ENCODE measurements at regions not wholly inside any gene's neighbourhood (a gene's known extent, or its start where the extent isn't known, plus 50 kb on each side); places are given as distances from the start of the nearest gene placed in this dataset.

DNA sequence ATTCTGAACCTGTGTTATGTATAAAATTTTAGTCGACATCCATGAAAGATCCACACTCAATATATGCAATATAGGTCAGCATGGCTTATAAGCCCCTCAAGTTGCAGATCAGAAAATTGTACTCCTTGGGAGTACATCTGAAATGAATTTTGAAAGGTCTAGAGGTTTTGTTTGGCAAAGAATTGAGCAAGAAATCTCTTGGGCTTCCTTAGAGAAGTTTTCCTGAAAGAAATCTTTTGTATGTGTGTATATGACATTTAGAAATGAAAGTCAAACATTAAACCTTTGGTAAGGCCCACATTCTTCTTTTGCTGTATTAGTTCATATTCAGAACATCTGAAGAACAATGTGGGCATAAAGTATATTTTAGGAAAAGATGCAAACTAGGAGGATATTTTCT, 1006.6 kb downstream of the NAALADL2 start:
- no peak for DNase-seq (ENCODE audit: low spot score)
- TF ChIP-seq, protein P1, sequence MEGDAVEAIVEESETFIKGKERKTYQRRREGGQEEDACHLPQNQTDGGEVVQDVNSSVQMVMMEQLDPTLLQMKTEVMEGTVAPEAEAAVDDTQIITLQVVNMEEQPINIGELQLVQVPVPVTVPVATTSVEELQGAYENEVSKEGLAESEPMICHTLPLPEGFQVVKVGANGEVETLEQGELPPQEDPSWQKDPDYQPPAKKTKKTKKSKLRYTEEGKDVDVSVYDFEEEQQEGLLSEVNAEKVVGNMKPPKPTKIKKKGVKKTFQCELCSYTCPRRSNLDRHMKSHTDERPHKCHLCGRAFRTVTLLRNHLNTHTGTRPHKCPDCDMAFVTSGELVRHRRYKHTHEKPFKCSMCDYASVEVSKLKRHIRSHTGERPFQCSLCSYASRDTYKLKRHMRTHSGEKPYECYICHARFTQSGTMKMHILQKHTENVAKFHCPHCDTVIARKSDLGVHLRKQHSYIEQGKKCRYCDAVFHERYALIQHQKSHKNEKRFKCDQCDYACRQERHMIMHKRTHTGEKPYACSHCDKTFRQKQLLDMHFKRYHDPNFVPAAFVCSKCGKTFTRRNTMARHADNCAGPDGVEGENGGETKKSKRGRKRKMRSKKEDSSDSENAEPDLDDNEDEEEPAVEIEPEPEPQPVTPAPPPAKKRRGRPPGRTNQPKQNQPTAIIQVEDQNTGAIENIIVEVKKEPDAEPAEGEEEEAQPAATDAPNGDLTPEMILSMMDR (IDR thresholded peaks at IDR 0.05; ENCODE audit: borderline replicate concordance, control extremely low read depth, extremely low read depth, insufficient read depth, missing control alignments): no peak
- in situ Hi-C loops (cut with MboI; ENCODE audit: low sequenced_read_pairs, unreplicated experiment): no loop called here

GRCh38 chr3:175861916-175862315, 1002.8 kb downstream of the NAALADL2 start:
- DNase-seq (ENCODE audit: low spot score): no peak
- TF ChIP-seq, protein P1 (IDR thresholded peaks at IDR 0.05; ENCODE audit: borderline replicate concordance, control extremely low read depth, extremely low read depth, insufficient read depth, missing control alignments): no peak
- in situ Hi-C loops (cut with MboI; ENCODE audit: low sequenced_read_pairs, unreplicated experiment): no loop called here

Measured in GM13976 (cell line).